GM18907 (cell line): ENCODE measurements at regions not wholly inside any gene's neighbourhood (a gene's known extent, or its start where the extent isn't known, plus 50 kb on each side); places are given as distances from the start of the nearest gene placed in this dataset.

Experiments
- ATAC-seq: cut with Tn5 transposase; IDR thresholded peaks from one replicate; pipeline ENCODE4 v1.9.1; 2021; ENCODE audit warnings: mild to moderate bottlenecking, moderate library complexity; ENCODE audit not compliant: unreplicated experiment

- no peak for ATAC-seq
Observed at GRCh38 chr2:146949400-146949799, 895.4 kb upstream of the ACVR2A start.

DNA sequence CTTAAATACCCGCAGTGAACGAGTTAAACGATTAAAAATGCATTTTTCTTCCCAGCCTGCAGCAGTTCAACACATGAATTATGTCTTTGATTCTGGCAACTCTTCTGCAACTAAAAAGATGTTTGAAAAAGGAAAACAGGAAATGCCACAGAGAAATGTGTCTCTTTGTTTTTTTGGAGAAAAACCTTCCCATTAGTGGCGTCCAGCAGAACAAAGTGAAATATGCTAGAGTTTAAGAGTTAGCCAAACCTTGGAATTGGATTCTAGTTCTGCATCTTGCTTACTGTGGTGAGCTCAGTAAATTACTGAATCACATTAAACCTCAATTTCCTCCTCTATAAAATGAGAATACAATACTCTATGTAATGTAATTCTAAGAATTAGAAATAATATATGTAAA is 900.2 kb upstream of the ACVR2A start:
- ATAC-seq: no peak

DNA sequence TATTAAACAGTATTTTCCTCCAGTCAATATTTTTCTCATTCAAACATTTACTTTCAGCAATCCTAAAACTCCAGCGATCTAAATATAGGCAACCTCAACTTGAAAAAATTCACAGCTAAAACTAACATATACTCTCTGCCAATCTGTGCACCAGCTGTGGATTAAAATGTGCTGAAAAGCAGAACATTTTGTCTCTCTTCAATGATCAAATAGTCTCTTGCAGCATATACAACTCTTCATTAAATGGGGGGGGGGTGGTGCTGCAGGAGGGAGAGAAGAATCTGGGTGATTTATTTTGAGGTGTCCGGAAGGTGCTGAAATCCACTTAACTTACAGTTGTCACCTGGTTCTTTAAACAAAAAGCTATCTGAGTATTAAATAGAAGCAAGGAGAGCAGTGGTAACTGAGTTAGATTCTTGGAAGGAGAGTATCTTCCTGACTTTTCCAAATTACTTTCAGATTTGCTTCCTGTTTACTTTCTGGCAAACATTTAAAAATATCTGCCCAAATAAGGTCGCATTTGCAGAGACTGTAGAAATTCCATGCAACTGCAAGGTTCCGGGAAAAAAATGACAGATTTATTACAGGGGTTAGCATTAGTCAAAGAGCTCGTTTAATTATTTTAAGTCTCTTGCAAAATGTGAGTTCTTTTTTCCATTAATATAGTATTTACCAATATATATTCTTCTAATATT is 904.7 kb upstream of the ACVR2A start:
- no peak for ATAC-seq

GRCh38 chr2:146934921-146935320 is 909.9 kb upstream of the ACVR2A start:
- no peak for ATAC-seq

- ATAC-seq: peak; percentile 55
Observed at GRCh38 chr2:146931109-146931508, 913.7 kb upstream of the ACVR2A start.

- ATAC-seq: no peak
Observed at GRCh38 chr2:146927080-146927711, 917.6 kb upstream of the ACVR2A start.

GRCh38 chr2:146918280-146918679 is 926.5 kb upstream of the ACVR2A start:
- ATAC-seq: no peak

- no peak for ATAC-seq
Observed at GRCh38 chr2:146917431-146918042, 927.3 kb upstream of the ACVR2A start.

GRCh38 chr2:146916914-146917313 is 927.9 kb upstream of the ACVR2A start:
- no peak for ATAC-seq

- no peak for ATAC-seq
Observed at GRCh38 chr2:146913476-146913875, 931.4 kb upstream of the ACVR2A start.

DNA sequence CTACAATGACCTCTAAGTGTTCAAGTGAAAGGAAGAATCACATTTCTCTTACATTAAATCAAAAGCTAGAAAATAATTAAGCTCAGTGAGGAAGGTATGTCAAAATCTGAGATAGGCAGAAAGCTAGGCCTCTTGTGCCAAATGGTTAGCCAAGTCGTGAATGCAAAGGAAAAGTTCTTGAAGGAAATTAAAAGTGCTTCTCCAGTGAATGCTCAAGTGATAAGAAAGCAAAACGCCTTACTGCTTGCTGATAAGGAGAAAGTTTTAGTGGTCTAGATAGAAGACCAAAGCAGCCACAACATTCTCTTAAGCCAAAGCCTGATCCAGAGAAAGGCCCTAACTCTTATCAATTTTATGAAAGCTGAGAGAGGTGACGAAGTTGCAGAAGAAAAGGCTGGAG is 932.3 kb upstream of the ACVR2A start:
- no peak for ATAC-seq

DNA sequence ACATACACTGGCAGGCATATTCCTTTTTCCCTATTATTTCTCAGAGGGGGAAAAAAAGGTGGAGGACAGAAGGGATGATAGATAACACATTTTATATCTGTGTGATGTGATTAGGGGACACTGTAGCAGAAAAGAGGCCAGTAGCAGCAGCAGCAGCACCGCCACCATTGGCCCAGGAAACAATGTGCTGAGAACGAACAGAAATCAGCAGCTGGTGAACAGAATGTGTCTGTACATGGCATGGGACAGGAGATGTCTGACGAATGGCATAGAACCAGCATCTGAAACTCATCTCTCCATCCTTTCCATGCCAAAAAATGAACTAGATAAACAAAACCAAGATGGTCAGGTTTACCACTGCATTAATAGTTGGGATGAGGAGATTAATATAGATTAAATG is 936.1 kb upstream of the ACVR2A start:
- ATAC-seq: no peak

DNA sequence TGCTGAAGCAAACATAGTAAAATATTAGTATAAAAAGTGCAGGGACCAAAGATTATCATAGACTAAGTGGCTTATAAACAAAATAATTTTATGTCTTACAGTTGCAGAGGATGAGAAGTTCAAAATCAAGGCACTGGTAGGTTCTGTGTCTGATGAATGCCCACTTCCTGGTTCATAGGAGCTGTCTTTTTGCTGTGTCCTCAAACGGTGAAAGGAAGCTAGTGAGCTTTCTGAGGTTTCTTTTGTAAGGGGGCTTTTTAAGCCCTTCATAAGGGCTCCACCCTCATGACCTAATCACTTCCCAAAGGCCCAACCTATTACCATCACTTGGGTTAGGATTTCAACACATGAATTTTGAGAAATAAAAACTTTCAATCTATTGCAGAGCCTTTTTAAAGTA is 946.7 kb upstream of the ACVR2A start:
- ATAC-seq: no peak

DNA sequence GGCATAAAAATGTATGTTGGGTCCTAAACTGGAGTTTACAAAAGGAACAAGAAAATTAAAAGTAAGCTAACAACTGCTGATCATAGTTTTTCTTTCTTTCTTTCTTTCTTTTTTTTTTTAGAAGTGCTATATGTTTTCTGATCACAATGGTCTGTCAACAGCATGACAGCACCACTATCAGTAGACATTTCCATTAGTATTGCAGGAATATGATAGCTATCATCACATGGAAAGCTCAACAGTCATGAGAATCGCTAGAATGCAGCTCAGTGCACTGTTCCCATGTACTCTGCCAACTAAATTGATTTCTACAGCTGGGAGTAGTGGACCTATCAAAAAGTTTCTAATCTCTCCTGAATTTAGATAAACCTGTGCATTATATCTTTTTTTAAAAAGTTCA is 950.3 kb upstream of the ACVR2A start:
- no peak for ATAC-seq

DNA sequence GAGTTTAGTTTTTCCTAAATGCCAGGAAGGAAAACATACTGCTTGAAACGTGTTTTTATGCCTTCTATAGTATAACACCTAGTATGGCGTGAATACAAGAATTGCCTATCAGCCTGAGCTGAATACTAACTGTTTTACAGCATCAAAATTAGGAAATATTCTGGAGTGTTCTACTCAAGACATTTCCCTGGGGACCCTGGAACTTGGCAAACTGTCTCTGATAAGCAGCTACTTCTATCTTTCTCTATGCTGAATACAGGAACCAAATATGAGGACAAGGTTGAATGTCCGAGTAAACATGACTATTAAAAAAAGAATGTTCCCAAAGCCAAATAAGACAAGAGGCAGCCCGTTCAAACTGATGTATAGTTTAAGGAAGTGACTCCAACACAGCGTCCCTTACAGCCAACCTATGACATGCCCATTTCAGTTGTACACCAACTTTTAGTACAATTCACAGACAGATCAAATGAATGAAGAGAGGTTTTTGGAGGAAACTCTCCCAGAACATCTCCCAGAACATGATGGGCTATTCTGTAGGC is 951.3 kb upstream of the ACVR2A start:
- ATAC-seq: no peak

- no peak for ATAC-seq
Observed at GRCh38 chr2:146890491-146890890, 954.3 kb upstream of the ACVR2A start.

DNA sequence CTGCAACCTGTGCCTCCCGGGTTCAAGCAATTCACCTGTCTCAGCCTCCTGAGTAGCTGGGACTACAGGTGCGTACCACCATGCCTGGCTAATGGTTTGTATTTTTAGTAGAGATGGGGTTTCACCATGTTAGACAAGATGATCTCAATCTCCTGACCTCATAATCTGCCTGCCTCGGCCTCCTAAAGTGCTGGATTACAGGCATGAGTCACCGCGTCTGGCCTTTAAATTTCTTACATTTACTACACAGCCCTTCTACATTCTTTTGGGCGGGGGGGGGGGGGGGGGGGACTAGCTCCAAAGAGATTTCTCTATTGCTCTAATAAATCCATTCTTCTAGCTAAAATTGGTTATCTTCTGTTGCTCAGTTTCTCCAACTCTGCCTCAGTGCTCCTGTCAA is 964.9 kb upstream of the ACVR2A start:
- ATAC-seq: no peak

DNA sequence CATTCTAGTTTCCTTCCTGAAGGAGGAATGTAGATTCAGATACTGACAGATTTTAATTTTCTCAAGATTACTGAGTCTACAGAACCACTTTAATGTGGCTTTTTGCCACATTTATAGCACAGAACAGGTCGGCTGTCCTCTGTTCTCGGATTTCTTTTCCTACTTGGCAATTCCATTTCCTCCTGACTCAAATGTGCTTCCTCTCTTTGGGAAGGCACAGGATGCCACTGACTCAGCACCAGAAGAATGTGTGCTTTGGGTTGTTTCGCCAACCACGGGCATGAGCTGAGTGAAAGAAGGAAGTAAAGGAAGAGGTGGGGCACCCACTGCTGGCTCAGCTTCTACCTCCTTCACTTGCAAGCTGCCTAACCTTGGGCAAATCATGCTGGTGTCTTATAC is 970.6 kb upstream of the ACVR2A start:
- no peak for ATAC-seq

GRCh38 chr2:146873646-146874259 is 971.1 kb upstream of the ACVR2A start:
- no peak for ATAC-seq

GRCh38 chr2:146873056-146873455 is 971.8 kb upstream of the ACVR2A start:
- no peak for ATAC-seq

- ATAC-seq: no peak
Observed at GRCh38 chr2:146870691-146871090, 974.1 kb upstream of the ACVR2A start.

DNA sequence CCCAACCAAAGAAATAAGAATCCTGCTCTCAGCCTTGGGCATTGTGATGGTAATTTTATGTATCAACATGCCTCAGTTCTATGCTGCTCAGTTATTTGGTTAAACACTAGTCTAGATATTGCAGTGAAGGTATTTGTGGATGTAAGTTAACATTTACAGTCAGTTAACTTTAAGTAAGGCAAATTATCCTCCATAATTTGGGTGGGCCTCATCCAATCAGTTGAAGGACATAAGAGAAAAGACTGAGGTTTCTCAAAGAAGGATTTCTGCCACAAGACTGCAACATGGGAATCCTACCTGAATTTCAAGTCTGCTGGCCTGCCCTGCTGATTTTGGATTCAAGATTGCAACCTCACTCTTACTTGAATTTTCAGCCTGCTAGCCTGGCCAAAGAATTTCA is 975.5 kb upstream of the ACVR2A start:
- no peak for ATAC-seq
